ENCODE measurements at regions not wholly inside any gene's neighbourhood (a gene's known extent, or its start where the extent isn't known, plus 50 kb on each side); places are given as distances from the start of the nearest gene placed in this dataset.
A peak's percentile ranks its signal among the peaks of the same experiment; 100 is the strongest.

DNA sequence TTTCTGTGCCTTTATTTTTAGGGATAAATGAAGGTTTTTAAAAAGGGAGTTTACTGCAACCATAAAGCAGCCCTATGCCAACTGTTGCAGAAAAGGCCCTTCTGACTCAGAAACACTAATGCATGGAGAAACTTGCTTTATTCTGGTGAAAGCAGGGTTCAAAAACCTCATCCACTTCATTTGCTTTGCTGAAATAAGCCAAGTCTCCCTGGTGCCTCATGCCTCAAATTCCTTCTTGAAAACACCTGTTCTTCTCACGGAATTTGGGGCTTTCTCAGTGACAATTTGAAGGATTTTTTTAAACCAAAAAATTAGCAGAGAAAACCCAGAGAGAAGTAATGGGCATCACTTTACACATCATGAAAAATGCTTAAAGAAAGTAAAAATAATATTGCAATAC, 349.0 kb downstream of the PCDH7 start:
- H4K8ac ChIP-seq (replicated peaks; ENCODE audit: insufficient read length, low read depth, low read length) = no peak overlapping the region
- H3K27ac ChIP-seq (ENCODE audit: insufficient read length, low read depth, low read length) = no peak overlapping the region
- Mint-ChIP-seq H3K9me3 (no peaks in the 10 kb centered on the region), H3K4me1 (peaks cover 25 to 30% of the 10 kb centered on the region in 2 experiments), H3K36me3 (ENCODE audit: insufficient read depth in 1 of 3, low read depth in 3 of 3) (no peaks in the 10 kb centered on the region), H3K27ac (peak overlapping the region in 1 of 3 experiments; percentile 64; a peak in 2 of 7 replicates), H3K27me3 (ENCODE audit: low read depth) (no peaks in the 10 kb centered on the region), H3K4me3 (no peak overlapping the region)
- no peak overlapping the region for H2BK20ac ChIP-seq (ENCODE audit: low read depth, low read length, poor library complexity, severe bottlenecking)
- no peak overlapping the region for H2BK5ac ChIP-seq (ENCODE audit: insufficient read length, low read length)
- DNase-seq = no peak
- H2BK120ac ChIP-seq (ENCODE audit: low read depth, low read length, poor library complexity, severe bottlenecking) = no peak overlapping the region
- no peak overlapping the region for H2BK12ac ChIP-seq (ENCODE audit: insufficient read length, low read depth, low read length)
- no peak overlapping the region for H3K23ac ChIP-seq (ENCODE audit: insufficient read length, low read depth, low read length)
- no peaks in the 10 kb centered on the region for H3K9me3 ChIP-seq (ENCODE audit: control insufficient read depth, low read depth, low read length)
- TF ChIP-seq, protein P1, sequence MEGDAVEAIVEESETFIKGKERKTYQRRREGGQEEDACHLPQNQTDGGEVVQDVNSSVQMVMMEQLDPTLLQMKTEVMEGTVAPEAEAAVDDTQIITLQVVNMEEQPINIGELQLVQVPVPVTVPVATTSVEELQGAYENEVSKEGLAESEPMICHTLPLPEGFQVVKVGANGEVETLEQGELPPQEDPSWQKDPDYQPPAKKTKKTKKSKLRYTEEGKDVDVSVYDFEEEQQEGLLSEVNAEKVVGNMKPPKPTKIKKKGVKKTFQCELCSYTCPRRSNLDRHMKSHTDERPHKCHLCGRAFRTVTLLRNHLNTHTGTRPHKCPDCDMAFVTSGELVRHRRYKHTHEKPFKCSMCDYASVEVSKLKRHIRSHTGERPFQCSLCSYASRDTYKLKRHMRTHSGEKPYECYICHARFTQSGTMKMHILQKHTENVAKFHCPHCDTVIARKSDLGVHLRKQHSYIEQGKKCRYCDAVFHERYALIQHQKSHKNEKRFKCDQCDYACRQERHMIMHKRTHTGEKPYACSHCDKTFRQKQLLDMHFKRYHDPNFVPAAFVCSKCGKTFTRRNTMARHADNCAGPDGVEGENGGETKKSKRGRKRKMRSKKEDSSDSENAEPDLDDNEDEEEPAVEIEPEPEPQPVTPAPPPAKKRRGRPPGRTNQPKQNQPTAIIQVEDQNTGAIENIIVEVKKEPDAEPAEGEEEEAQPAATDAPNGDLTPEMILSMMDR (conservative IDR thresholded peaks at IDR 0.05) = no peak
- H2BK15ac ChIP-seq (ENCODE audit: low read depth, low read length) = no peak overlapping the region
- no peak overlapping the region for H3K56ac ChIP-seq (ENCODE audit: insufficient read length, low read depth, low read length)
- no peak overlapping the region for H3T11ph ChIP-seq (ENCODE audit: low read length)
- H4K91ac ChIP-seq (ENCODE audit: insufficient read length, low read depth, low read length) = no peak overlapping the region
- WGBS (ENCODE audit: extremely low coverage, insufficient read length, low lambda C conversion rate) = no CpG with 5 or more reads among the region's 1 CpG
- H3K14ac ChIP-seq (ENCODE audit: insufficient read depth, low read length) = no peak overlapping the region
- H3K79me2 ChIP-seq (ENCODE audit: insufficient read depth, low read length) = no peaks in the 10 kb centered on the region
- H3K79me1 ChIP-seq (ENCODE audit: insufficient read depth, low read depth, low read length, poor library complexity, severe bottlenecking) = no peaks in the 10 kb centered on the region
- H3K4me2 ChIP-seq (ENCODE audit: insufficient read depth, insufficient read length, low read length) = no peak overlapping the region
- no peaks in the 10 kb centered on the region for H4K20me1 ChIP-seq (ENCODE audit: control insufficient read depth, insufficient read depth, insufficient read length)
- H3K4ac ChIP-seq (ENCODE audit: low read depth, low read length) = no peak overlapping the region
- H2AK5ac ChIP-seq (ENCODE audit: insufficient read length, low read length) = no peak overlapping the region
- no peak overlapping the region for H2AFZ ChIP-seq (ENCODE audit: low read length)
- H3K18ac ChIP-seq (ENCODE audit: insufficient read length, low read depth, low read length) = no peak overlapping the region
- no peaks in the 10 kb centered on the region for H3K27me3 ChIP-seq (ENCODE audit: insufficient read depth, low read length)
- no peak overlapping the region for H4K5ac ChIP-seq (ENCODE audit: insufficient read length, low read depth, low read length)
- no peak overlapping the region for H3K9ac ChIP-seq (ENCODE audit: extremely low read depth, insufficient read length, low read length)
- H3K4me1 ChIP-seq (ENCODE audit: insufficient read depth, low read length) = no peaks in the 10 kb centered on the region
- H3K23me2 ChIP-seq (ENCODE audit: insufficient read length, low read depth, low read length, poor library complexity, severe bottlenecking) = no peaks in the 10 kb centered on the region

Measured in H9 (cell line).